NCI-H2196 (cell line): ENCODE measurements at regions not wholly inside any gene's neighbourhood (a gene's known extent, or its start where the extent isn't known, plus 50 kb on each side); places are given as distances from the start of the nearest gene placed in this dataset.
"Not testable (repeated sequence)": the region's sequence is repeated elsewhere in the genome, so short reads cannot be mapped to it uniquely, and the experiment has no call there.

ENCODE experiments used
- DNase-seq: peaks from one replicate; lab custom pipeline; 2025; ENCODE audit not compliant: unreplicated experiment; lab: John Stamatoyannopoulos, UW

DNA sequence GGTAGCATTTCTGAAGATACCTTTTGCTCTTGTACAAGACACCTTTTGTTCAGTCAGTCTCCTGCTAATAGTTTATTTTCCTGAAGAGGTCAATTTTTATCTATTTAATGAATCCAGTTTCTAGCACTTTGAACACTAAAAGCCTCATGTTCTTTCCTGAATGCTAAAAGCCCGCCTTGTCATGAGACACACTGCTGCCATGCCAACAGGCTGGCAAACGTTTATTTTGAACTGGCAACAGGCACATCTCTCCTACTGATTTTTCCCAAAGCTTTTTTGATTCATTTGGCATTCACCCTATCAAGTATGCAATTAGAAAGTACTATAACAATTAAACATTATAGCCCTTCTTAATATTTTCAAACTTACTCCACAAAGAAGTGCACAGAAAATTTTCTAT, 421.2 kb upstream of the EYS start:
- no peak for DNase-seq

DNA sequence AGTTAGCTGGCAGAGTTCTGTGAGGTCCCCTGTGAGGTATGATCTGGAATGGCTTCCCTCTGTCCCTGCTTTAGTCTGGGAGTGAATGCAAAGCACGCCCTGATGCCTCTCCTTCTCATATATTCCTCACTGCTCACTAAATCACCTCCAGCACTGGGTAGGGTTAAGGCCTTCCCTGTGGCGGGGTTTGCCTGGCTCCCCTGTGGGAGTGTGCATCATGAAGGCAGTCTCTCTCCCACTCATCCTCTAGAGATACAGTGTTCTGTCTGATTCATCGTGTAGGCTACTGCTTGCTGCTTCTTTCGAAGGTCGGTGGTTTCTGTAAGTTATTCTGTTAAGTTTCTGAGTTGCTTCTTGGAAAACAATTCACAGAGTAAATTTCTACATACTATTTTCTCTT, 420.0 kb upstream of the EYS start:
- DNase-seq: no peak

DNA sequence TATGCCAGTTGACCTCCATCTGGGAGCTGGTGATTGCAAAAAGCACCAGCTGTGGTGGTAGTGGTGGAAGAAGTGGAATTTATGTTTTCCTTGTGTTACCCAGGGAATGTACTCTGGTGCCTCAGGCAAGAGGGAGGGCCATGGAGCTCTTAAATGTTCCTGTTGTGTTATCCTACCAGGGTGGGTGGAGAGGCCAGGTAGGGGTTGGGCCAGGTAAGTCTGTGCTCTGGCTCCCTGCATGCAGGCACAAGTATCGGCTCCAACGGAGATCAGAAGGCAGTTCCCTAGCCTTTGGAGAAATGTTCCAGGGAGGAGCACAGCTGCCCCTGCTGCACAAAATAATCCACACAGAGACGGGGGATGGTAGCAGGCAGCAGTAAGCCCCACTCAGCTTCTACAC, 419.3 kb upstream of the EYS start:
- DNase-seq: no peak

DNA sequence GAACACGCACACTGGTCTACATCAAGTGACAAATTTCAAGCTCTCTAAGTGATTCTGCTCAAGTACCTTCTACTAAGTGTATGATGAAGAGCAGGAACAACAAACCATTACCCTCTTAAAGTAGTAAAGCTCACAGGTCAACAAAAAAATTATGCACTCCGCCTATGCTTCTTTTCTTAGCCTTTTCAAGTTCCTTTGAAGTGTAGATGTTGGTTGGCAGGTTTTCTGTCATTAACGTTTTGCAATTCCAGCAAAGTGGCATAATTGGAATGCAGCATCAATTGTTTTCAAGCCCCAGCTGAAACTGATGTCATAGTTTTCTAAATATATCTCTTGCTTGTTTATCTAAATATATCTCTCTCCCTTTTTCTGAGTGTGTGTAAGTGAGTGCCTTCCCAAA, 396.9 kb upstream of the EYS start:
- no peak for DNase-seq

DNA sequence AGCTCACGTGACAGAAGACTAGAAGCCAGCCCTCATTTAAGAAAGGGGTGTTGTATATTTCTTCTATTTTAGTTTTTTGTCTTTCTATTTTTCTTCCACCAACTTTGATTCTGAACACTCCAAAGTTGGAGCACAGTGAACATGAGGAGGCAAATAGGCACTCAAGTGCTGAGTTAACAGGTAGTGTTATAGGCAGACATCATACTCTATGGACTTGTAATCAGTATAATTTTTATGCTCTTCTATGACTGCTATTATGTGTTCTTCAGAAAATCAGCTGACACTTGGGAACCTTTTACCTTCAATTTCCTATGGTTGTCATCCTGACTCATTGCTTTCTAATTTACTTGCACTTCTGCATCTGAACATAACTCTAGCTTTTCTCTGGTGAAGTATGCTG, 396.3 kb upstream of the EYS start:
- DNase-seq: no peak

DNA sequence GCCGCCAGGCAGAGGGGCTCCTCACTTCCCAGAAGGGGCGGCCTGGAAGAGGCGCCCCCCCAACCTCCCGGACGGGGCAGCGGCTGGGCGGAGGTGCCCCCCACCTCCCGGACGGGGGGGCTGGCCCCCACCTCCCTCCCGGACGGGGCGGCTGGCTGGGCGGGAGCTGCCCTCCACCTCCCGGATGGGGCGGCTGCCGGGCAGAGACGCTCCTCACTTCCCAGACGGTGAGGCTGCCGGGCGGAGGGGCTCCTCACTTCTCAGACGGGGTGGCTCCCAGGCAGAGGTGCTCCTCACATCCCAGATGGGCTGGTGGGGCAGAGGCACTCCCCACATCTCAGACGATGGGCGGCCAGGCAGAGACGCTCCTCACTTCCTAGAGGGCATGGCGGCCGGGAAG, 389.7 kb upstream of the EYS start:
- no peak for DNase-seq

DNA sequence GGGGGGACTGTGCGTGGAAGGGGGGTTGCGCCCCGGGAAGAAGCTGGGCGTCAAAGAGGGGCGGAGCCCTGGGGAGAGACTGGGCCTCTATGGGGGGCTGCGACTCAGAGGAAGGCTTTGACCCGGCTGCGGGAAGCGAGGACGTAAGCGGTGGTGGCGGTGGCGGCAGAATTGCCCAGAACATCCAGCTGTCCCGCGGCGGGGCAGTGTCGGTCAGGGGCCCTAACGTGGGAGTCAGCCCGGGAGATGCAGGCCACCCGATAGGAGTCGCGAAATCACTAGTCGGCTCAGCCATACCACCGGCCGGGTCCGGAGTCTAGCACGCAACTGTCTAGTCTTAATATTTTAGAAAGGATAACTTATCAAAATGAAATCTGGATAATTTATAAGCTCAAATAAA, 387.6 kb upstream of the EYS start:
- no peak for DNase-seq

DNA sequence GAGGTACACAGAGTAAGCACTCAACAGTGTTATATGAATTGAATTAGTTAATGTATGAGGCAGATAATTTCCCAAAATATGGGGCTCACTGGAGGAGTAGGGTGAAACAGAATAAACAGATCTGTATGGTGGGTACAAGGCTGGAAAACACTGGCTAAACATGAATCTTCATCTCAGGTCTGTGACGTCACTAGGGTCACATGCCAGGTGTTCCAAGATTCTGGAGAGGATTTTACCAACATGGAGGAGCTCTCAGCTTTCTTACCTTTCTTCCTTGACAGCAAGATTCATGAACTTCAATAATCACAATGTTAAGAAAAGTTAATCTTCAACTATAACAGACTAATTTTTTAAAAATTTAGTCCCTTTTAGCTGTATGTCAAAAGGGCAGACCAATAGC, 385.3 kb upstream of the EYS start:
- DNase-seq: not testable (repeated sequence)

DNA sequence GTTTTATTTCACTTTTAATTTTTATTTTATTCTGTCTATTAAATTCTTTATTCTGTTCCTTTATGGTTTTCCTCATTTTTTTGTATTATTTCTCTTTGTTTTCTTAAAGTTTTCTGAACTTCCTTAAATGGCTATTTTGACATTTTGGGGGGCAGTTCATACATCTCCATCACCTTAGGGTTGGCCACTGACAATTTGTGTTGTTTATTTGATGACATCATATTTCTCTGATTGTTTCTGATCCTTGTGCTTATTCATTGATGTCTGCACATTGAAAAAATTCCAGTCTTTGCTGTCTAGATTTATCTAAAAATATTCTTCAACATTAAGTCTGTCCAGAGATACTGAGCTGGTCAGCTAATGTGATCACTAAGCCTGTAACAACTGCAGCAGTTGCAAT, 379.5 kb upstream of the EYS start:
- DNase-seq: no peak

DNA sequence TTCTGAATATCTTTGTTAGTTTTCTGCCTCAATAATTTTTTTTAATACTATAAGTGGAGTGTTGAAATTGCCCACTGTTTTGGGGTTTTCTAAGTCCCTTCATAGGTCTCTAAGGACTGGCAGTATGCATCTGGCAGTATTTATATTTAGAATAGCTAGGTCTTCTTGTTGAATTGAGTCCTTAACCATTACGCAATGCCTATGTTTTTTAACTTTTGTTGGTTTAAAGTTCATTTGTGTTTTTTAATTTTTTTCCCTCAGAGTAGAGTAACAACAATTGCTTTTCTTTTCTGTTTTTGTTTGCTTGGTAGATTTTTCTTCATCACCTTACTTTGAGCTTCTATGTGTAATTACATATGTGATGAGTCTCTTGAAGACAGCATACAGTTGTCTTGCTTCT, 375.9 kb upstream of the EYS start:
- DNase-seq: no peak

DNA sequence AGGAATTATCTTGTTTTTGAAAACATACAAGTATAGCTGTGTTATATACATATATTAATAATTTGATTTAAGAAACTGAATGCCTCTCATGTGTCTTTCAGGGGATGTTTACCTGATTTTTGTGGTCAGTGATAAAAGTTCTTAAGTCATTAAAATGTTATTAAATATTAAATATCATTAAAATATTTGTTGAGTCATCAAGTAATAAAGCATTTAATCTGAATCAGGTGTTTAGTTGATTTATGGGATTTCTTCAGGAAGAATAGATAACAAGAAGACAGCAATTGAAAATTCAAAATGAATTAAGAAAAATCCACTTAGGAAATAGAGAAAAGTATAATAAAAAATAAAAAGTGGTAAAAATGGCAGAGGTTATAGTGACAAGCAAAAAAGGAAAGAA, 361.9 kb upstream of the EYS start:
- DNase-seq: no peak

DNA sequence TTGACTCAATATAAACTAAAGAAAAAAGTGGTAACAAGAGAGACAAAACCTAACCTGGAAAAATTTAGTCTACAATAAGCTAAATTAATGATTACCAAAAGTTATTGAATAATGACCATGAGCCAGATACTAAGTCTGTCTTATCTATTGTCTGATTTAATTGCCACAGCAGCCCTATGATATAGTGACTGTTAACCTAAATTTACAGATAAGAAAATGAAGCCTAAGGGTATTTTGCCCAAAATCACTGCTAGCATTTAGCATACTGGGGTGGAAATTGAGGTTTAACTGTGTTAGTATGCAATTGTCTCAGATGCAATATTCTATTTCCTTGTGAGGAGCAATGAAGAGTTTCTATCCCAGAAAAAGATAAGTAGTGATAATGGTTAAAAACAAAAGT, 361.0 kb upstream of the EYS start:
- DNase-seq: no peak

DNA sequence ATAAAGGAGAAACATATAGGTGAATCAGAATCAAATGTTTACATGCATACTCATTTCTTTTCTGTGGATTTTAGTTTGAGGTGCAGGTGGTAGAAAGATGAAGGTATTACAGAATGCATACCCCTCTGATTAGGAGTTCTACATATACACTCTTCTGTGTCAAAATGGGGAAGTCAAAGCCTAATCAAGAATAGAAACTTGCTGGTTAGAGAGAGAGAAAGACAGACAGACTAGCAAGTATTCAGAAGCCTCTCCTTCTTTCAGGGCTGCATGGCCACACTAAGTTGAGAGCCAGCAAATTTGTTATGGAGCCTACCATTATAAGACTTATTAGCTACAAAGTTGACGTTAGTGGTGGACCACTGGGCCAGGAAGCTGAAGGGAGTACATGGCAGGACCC, 358.3 kb upstream of the EYS start:
- DNase-seq: no peak

DNA sequence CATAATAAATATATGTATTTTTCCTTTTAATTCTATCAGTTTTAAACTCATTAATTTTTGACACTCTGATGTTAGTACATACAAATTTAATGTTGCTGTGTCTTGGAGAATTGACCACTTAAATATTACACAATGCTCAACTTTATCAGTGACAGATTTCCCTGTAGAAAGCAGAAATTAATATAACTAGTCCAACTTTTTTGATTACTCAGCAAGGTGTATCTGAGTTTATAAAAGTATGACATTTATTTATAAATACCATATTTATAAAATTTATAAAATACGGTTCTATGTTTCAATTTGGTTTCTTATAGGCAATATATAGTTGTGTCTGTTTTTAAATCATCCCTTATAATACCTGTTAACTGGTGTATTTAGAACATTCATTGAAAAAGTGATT, 350.0 kb upstream of the EYS start:
- no peak for DNase-seq

DNA sequence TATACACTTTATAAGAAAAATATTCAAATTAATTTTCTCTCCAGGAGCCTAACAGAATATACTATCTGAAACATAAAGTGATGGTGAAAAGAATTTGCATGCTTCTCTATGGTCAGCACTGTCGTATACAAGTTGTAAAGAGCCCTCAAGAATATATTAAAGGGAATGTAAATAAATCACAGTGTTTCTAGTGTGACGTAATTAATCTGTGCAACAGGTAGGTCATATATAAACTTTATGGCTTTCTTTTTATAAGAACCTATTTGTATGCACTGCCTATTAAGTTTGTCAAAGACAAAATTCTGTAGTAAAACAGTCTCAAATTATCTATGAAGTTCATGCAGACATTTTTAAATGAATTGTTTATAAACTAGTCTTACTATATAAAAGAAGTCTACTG, 347.9 kb upstream of the EYS start:
- no peak for DNase-seq

DNA sequence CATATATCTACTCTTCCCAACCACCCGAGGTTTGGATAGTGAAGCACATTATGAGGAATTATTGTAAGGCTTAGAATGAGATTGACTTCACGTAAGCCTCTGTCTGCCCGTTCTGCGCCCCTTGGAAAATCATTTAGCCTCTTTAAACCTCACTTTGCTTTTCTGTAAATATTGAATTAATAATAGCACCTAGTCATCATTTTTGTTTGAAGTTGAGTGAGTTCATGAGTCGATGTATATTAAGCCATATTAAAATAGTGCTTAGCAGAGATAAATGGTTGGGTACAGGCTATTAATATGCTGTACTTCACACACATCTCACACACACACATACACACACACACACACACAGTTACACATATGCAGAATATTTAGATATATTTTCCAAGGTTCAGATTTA, 344.8 kb upstream of the EYS start:
- no peak for DNase-seq

DNA sequence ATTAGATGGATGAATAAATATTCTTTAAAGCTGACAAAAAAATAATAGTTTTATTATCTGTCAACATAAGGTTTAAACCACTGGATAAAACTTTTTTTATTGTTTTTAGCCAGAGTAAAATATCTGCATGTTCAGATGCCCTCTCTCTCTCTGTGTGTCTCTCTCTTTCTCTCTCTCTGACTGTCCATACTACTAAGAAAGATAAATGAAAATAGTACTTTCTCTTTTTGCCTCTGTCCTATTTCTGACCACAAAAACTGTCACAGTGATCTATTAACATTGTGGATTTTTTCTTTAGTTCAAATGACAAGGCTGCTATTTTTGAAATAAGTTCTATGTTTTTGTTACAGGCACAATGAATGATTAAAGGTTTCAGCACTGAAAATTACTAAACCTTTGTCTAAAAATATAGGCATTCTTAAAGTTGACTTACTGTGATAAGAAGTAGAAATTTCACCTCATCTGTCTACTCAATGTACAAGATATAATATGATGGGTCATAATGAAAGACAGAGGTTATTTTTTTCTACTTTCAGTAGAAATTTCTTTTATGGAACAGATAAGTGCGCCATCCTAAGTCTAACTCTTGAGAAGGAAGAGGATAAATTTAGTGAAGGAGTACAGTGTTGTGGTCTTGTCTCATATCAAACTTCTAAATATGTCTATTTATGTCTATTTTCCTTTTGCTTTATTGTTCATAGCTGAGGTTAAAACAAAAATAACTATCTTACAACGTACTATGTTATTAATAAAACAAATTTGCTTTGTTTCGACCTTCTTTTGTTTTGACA, 341.9 kb upstream of the EYS start:
- no peak for DNase-seq

DNA sequence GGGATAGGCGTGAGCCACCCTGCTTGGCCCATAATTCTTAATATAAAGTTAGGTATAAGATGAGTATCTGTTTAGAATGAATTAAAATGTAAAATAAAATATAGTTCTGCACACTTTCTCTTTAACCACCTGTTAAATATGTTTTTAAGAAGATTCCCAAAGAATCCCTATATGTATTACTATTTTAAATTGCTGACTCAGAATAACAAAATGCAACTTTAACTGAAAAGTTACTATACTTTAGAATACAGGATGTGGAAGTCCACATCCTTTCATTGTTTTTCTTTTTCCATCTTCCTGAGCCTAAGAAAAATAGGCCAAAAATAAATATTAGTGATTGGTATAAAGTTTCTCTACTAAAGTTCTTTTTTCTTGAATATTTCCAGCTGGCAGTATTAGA, 325.6 kb upstream of the EYS start:
- DNase-seq: no peak

DNA sequence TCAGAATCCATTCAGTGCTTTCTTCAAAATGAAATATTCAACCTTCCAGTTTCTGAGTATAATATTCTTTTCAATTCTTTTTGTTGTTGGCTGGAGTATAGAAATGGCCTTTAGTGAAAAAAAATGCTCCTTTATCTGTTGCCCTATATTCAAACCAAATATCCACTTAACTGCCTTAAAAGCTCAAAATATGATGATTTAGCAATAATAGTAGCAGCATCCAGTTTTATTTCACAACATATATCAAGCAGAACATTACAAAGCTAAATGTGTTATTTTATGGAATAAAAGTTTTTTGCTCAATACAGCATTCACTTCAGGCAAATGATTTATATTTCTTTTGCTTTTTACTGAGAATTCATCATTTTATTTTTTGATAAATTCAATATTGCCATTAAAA, 322.4 kb upstream of the EYS start:
- DNase-seq: no peak

DNA sequence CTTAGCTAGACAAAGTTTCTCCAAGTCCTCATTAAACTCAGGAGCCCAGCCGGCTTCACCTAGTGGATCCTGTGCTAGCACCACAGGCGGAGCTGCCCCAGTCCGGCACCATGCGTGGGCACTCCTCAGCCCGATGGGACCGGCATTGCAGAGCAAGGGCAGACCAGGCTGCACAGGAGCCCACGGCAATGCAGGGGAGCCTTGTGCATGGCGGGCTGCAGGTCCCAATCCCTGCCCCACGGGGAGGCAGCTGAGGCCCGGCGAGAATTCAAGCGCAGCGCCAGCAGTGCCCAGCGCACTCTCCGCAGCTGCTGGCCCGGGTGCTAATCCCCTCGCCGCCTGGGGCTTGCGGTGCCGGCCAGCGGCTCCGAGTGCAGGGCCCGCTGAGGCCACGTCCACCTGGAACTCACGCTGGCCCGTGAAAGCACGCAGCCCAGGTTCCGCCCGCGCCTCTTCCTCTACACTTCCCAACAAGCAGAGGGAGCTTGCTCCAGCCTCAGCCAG, 292.3 kb upstream of the EYS start:
- DNase-seq: no peak

DNA sequence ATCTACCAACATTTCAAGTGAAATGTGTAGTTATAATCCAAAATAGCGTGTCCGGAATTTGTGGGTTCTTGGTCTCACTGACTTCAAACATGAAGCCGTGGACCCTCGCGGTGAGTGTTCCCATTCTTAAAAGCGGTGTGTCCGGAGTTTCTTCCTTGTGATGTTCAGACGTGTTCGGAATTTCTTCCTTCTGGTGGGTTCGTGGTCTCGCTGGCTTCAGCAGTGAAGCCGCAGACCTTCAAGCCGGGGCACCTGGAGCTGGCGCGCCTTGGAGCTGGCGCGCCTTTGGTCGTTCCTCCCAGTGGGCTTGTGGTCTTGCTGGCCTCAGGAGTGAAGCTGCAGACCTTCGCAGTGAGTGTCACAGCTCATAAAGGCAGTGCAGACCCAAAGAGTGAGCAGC, 291.5 kb upstream of the EYS start:
- no peak for DNase-seq

DNA sequence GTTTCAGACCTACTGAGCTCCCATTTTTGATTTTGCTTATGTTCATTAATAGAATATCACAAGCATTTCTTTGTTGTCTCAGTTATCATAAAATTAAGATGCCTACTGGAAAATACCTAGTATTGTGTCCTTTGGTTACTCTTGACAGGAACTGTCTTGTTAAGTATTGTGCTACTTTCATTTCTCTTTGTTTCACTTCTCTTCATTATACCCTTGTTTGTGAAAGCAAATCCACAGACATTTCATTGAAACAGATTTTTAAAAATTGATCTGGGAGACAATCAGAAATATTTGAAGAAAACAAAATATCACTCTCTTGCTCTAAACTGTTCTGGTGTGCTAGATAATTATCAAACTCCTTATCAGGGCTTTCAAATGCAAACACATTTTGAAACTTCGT, 290.5 kb upstream of the EYS start:
- DNase-seq: no peak

DNA sequence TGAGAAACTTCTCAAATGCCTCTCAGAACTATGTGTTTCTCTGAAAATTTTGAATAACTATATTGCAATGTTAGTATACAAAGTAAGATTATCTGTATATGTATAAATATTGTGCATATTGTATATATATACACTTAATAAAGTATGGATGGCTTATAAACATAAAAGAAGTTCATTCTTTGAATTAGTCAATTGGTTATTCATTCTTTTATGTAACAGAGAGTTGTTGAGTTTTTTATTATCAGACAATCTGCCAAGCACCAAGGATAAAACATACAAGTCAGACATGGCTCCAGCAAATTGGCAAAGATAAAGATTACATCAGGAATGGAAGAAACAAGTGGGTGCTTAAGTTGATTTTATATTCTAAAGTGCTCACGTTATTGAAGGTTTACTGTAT, 289.1 kb upstream of the EYS start:
- no peak for DNase-seq
